HepG2 (cell line): ENCODE measurements at regions not wholly inside any gene's neighbourhood (a gene's known extent, or its start where the extent isn't known, plus 50 kb on each side); places are given as distances from the start of the nearest gene placed in this dataset.

ENCODE experiments used
- ATAC-seq: fragments of 200-7000 bp; cut with Tn5 transposase; 3 replicates; pipeline ENCODE4 v1.9.1; 2020; ENCODE audit warnings: mild to moderate bottlenecking, moderate library complexity
- BruUV-seq: library from RNA; stranded (reverse); fragments of 400-500 nt; replicated peaks from 2 replicates; lab custom pipeline; 2021; lab: Mats Ljungman, UMichigan
- CTCF ChIA-PET: fragments of 300-600 bp; formaldehyde crosslinking; extraction: SDS; loops from one replicate; lab custom pipeline; 2021; ENCODE audit warnings: low total read pairs, inconsistent platforms, low intra/inter-chr PET ratio; lab: Yijun Ruan, JAX
- POLR2A ChIA-PET: fragments of 350-600 bp; sonication (Branson Sonifier 250); formaldehyde crosslinking; loops from one replicate; lab custom pipeline; 2020; ENCODE audit warnings: antibody characterized with exemption, inconsistent platforms; lab: Yijun Ruan, JAX
- DNase-seq: peaks from one replicate; pipeline ENCODE4 v3.0.0-alpha.2; 2015; ENCODE audit warnings: low spot score
- FAIRE-seq: peaks from 3 replicates; lab custom pipeline; 2011; peaks lifted over from hg19 to GRCh38; lab: Jason Lieb, UNC
- H2AFZ ChIP-seq: one replicate; pipeline ENCODE4 v1.6.1; 2011; ENCODE audit warnings: low read length, inconsistent platforms
- H3K27ac ChIP-seq: fragments of 300-600 bp; 3 replicates; pipeline ENCODE4 v1.8.0; 2011; ENCODE audit warnings: mixed run types, mild to moderate bottlenecking, mixed read lengths, low read length, inconsistent platforms; ENCODE audit not compliant: insufficient read depth; ENCODE audit errors: extremely low read length
- H3K27me3 ChIP-seq, 2 experiments: fragments of 200-600 bp in 1 of 2; 2 replicates in 1 of 2; 3 replicates in 1 of 2; pipeline versions ENCODE4 v1.6.0 to v1.8.0; 2011; ENCODE audit warnings: low read length in 2 of 2, mild to moderate bottlenecking in 2 of 2, moderate library complexity in 2 of 2, inconsistent platforms in 1 of 2; ENCODE audit not compliant: insufficient read depth in 2 of 2, control insufficient read depth in 1 of 2
- H3K36me3 ChIP-seq, 2 experiments: fragments of 200-600 bp in 1 of 2; replicated peaks in 1 of 2; 2 replicates in 1 of 2; 3 replicates in 1 of 2; pipeline versions ENCODE4 v1.5.1 to v1.8.0; 2011; ENCODE audit warnings: low read length in 2 of 2, inconsistent platforms in 1 of 2; ENCODE audit not compliant: insufficient read depth in 2 of 2, control insufficient read depth in 1 of 2
- H3K4me1 ChIP-seq: 2 replicates; pipeline ENCODE4 v1.5.1; 2012; ENCODE audit warnings: low read length, inconsistent platforms; ENCODE audit not compliant: insufficient read depth
- H3K4me2 ChIP-seq: 2 replicates; pipeline ENCODE4 v1.6.0; 2011; ENCODE audit warnings: low read depth, low read length, inconsistent platforms
- H3K4me3 ChIP-seq, 3 experiments: fragments of 200-600 bp in 1 of 3; sonication (generic), shearing (Covaris generic) in 1 of 3; replicated peaks in 1 of 3; 2 replicates each; pipeline ENCODE4 v1.5.1; 2011 to 2016; ENCODE audit warnings: low read length in 3 of 3, inconsistent platforms in 2 of 3, low read depth in 2 of 3, mild to moderate bottlenecking in 2 of 3, control low read depth in 1 of 3, mixed read lengths in 1 of 3; ENCODE audit not compliant: insufficient read depth in 1 of 3
- H3K79me2 ChIP-seq: one replicate; pipeline ENCODE4 v1.6.1; 2011; ENCODE audit warnings: low read length, inconsistent platforms; ENCODE audit not compliant: insufficient read depth
- H3K9ac ChIP-seq: 2 replicates; pipeline ENCODE4 v1.6.0; 2011; ENCODE audit warnings: mild to moderate bottlenecking, low read depth, low read length, inconsistent platforms; ENCODE audit not compliant: insufficient read depth
- H3K9me3 ChIP-seq: 2 replicates; pipeline ENCODE4 v1.5.1; 2012; ENCODE audit warnings: mild to moderate bottlenecking, low read length
- H4K20me1 ChIP-seq: 2 replicates; pipeline ENCODE4 v1.6.0; 2011; ENCODE audit warnings: inconsistent platforms, mild to moderate bottlenecking, low read length, moderate library complexity; ENCODE audit not compliant: insufficient read depth
- CENPX ChIP-seq: sonication (generic); formaldehyde crosslinking; IDR thresholded peaks from 2 replicates; pipeline ENCODE4 v1.9.0; 2021; ENCODE audit warnings: mild to moderate bottlenecking, missing genetic modification reagents, moderate library complexity
- PAX8 ChIP-seq: sonication (generic); formaldehyde crosslinking; IDR thresholded peaks from 2 replicates; pipeline ENCODE4 v1.8.0; 2022; ENCODE audit warnings: mild to moderate bottlenecking, missing genetic modification reagents, borderline replicate concordance
- SALL1 ChIP-seq: sonication (generic); formaldehyde crosslinking; IDR thresholded peaks from 2 replicates; pipeline ENCODE4 v1.8.0; 2022; ENCODE audit warnings: mild to moderate bottlenecking, missing genetic modification reagents
- ZNF3 ChIP-seq: IDR thresholded peaks from 2 replicates; pipeline ENCODE4 v1.7.0; 2017; ENCODE audit warnings: inconsistent platforms
- ZNF768 ChIP-seq: sonication (generic); formaldehyde crosslinking; IDR thresholded peaks from 2 replicates; pipeline ENCODE4 v1.4.0; 2020; ENCODE audit warnings: missing genetic modification reagents
- WGBS: methylation state at CpG from one replicate; pipeline ENCODE4 v1.1.6; 2017; ENCODE audit warnings: low lambda C conversion rate; 5-methylcytosine and 5-hydroxymethylcytosine counted together
- in situ Hi-C: cut with HindIII; loops from 2 replicates; pipeline ENCODE4 v1.10.0; 2017; ENCODE audit warnings: low pct_unique_long_range_greater_than_20kb; ENCODE audit not compliant: extremely low pct_ligation_motif_present
- intact Hi-C: fragments of 100-400 bp; cut with micrococcal nuclease; formaldehyde crosslinking; loops from one replicate; pipeline ENCODE4 v1.10.0; 2022; ENCODE audit not compliant: unreplicated experiment

- Histone ChIP-seq H3K9me3 (no peaks in the 10 kb centered on the region), H2AFZ (no peak overlapping the region), H3K27me3 (no peaks in the 10 kb centered on the region), H3K36me3 (no peaks in the 10 kb centered on the region), H3K4me1 (peaks cover 9% of the 10 kb centered on the region), H3K4me3 (no peak overlapping the region), H3K4me2 (no peak overlapping the region), H3K27ac (no peak overlapping the region), H3K9ac (no peak overlapping the region)
- intact Hi-C loops (no loop called here), in situ Hi-C loops (no loop called here)
- DNase-seq: no peak
- ATAC-seq: no peak
- 31% methylated on average over 4 of the region's 4 CpGs for WGBS
- BruUV-seq: no TSS peak
- no peak for FAIRE-seq
- ChIA-PET CTCF (no interaction called here), POLR2A (no interaction called here)
- TF ChIP-seq PAX8 (CRISPR knock-in tag): no peak
- no peak for TF ChIP-seq SALL1 (CRISPR knock-in tag)
- TF ChIP-seq, all 625 proteins: peak for 0
- no peaks in the 10 kb centered on the region for H4K20me1 ChIP-seq
- H3K79me2 ChIP-seq: no peaks in the 10 kb centered on the region
These were observed 393.4 kb upstream of the TMPO start for GRCh38 chr12:98121963-98122362.

GRCh38 chr12:98123021-98123461 lies 392.3 kb upstream of the TMPO start:
- intact Hi-C loops: no loop called here
- CTCF ChIA-PET: no interaction called here

More at GRCh38 chr12:98123021-98123461, 392.3 kb upstream of the TMPO start:
- WGBS: 3% methylated on average over 3 of the region's 3 CpGs
- Histone ChIP-seq H3K79me2 (no peaks in the 10 kb centered on the region), H3K4me2 (no peak overlapping the region), H3K27me3 (no peaks in the 10 kb centered on the region), H3K27ac (no peak overlapping the region), H3K9ac (no peak overlapping the region), H3K36me3 (no peaks in the 10 kb centered on the region), H3K4me1 (peaks cover 19% of the 10 kb centered on the region), H3K4me3 (no peak overlapping the region), H4K20me1 (no peaks in the 10 kb centered on the region), H3K9me3 (no peaks in the 10 kb centered on the region), H2AFZ (no peak overlapping the region)
- DNase-seq: no peak
- in situ Hi-C loops: no loop called here
- no TSS peak for BruUV-seq
- no peak for FAIRE-seq
- POLR2A ChIA-PET: no interaction called here
- no peak for TF ChIP-seq ZNF3 (CRISPR knock-in tag)
- no peak for TF ChIP-seq ZNF768 (CRISPR knock-in tag)
- no peak for TF ChIP-seq CENPX
- ATAC-seq: no peak
